ENCODE measurements at regions not wholly inside any gene's neighbourhood (a gene's known extent, or its start where the extent isn't known, plus 50 kb on each side); places are given as distances from the start of the nearest gene placed in this dataset.

GRCh38 chr5:91941588-91941987 lies 558.5 kb upstream of the ARRDC3 start:
- Histone ChIP-seq H3F3A (ENCODE audit: insufficient read depth, low read length, poor library complexity, severe bottlenecking) (no peaks in the 10 kb centered on the region), H3K79me2 (replicated peaks; ENCODE audit: insufficient read depth, low read length) (no peaks in the 10 kb centered on the region), H2AFZ (ENCODE audit: low read depth, low read length) (no peak overlapping the region)

DNA sequence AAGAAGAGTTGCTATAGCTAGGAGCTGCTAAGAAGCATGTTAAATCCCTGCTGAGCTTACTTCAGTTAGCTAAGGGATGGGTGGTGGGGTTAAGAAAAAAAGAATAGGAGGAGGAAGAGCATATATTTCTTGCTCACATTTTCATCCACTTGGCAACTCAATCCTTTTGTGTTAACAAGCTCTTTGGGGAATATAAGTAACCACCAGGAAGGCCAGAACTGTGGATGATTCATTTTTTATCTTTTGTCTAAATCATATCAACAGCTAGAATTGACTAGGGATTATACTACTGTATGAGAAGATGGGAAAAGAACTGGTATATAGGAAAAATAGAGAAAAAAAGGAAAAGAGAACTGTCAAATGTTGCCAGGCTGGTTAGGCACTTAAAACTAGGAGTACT lies 555.3 kb upstream of the ARRDC3 start:
- no peaks in the 10 kb centered on the region for H3K27me3 ChIP-seq (ENCODE audit: insufficient read depth, low read depth, low read length)
- H3K9ac ChIP-seq (ENCODE audit: low read length): no peak overlapping the region
- no peaks in the 10 kb centered on the region for H3K9me3 ChIP-seq (ENCODE audit: low read length)
- no peak overlapping the region for H2AFZ ChIP-seq (ENCODE audit: low read depth, low read length)
- H3K36me3 ChIP-seq (ENCODE audit: insufficient read depth, low read length): no peaks in the 10 kb centered on the region
- TF ChIP-seq POLR2AphosphoS5 (IDR thresholded peaks at IDR 0.05) (no peak), SMC3 (conservative IDR thresholded peaks at IDR 0.05; ENCODE audit: poor library complexity) (no peak), TAF1 (IDR thresholded peaks at IDR 0.05; ENCODE audit: low read depth) (no peak), EZH2 (IDR thresholded peaks at IDR 0.05; ENCODE audit: borderline replicate concordance, insufficient read depth, low read length, poor library complexity, severe bottlenecking) (no peak), EP300 (conservative IDR thresholded peaks at IDR 0.05; ENCODE audit: poor library complexity, severe bottlenecking) (no peak), RAD21 (conservative IDR thresholded peaks at IDR 0.05) (no peak), MXI1 (conservative IDR thresholded peaks at IDR 0.05; ENCODE audit: poor library complexity, severe bottlenecking) (no peak)
- TF ChIP-seq, protein P1, sequence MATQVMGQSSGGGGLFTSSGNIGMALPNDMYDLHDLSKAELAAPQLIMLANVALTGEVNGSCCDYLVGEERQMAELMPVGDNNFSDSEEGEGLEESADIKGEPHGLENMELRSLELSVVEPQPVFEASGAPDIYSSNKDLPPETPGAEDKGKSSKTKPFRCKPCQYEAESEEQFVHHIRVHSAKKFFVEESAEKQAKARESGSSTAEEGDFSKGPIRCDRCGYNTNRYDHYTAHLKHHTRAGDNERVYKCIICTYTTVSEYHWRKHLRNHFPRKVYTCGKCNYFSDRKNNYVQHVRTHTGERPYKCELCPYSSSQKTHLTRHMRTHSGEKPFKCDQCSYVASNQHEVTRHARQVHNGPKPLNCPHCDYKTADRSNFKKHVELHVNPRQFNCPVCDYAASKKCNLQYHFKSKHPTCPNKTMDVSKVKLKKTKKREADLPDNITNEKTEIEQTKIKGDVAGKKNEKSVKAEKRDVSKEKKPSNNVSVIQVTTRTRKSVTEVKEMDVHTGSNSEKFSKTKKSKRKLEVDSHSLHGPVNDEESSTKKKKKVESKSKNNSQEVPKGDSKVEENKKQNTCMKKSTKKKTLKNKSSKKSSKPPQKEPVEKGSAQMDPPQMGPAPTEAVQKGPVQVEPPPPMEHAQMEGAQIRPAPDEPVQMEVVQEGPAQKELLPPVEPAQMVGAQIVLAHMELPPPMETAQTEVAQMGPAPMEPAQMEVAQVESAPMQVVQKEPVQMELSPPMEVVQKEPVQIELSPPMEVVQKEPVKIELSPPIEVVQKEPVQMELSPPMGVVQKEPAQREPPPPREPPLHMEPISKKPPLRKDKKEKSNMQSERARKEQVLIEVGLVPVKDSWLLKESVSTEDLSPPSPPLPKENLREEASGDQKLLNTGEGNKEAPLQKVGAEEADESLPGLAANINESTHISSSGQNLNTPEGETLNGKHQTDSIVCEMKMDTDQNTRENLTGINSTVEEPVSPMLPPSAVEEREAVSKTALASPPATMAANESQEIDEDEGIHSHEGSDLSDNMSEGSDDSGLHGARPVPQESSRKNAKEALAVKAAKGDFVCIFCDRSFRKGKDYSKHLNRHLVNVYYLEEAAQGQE (IDR thresholded peaks at IDR 0.05; ENCODE audit: borderline replicate concordance): no peak
- TF ChIP-seq, protein P2, sequence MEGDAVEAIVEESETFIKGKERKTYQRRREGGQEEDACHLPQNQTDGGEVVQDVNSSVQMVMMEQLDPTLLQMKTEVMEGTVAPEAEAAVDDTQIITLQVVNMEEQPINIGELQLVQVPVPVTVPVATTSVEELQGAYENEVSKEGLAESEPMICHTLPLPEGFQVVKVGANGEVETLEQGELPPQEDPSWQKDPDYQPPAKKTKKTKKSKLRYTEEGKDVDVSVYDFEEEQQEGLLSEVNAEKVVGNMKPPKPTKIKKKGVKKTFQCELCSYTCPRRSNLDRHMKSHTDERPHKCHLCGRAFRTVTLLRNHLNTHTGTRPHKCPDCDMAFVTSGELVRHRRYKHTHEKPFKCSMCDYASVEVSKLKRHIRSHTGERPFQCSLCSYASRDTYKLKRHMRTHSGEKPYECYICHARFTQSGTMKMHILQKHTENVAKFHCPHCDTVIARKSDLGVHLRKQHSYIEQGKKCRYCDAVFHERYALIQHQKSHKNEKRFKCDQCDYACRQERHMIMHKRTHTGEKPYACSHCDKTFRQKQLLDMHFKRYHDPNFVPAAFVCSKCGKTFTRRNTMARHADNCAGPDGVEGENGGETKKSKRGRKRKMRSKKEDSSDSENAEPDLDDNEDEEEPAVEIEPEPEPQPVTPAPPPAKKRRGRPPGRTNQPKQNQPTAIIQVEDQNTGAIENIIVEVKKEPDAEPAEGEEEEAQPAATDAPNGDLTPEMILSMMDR (IDR thresholded peaks at IDR 0.05; ENCODE audit: poor library complexity, severe bottlenecking): no peak
- no peaks in the 10 kb centered on the region for H4K20me1 ChIP-seq (ENCODE audit: insufficient read depth)
- H3K4me2 ChIP-seq (ENCODE audit: low read length): no peak overlapping the region
- H3K4me3 ChIP-seq (ENCODE audit: low read length): no peak overlapping the region
- H3F3A ChIP-seq (ENCODE audit: insufficient read depth, low read length, poor library complexity, severe bottlenecking): no peaks in the 10 kb centered on the region
- no peaks in the 10 kb centered on the region for H3K79me2 ChIP-seq (replicated peaks; ENCODE audit: insufficient read depth, low read length)
- no peak overlapping the region for H3K27ac ChIP-seq (ENCODE audit: low read length)
- no peaks in the 10 kb centered on the region for H3K9me2 ChIP-seq (ENCODE audit: insufficient read depth, low read length)

More at GRCh38 chr5:91941588-91941987, 558.5 kb upstream of the ARRDC3 start:
- H4K20me1 ChIP-seq (ENCODE audit: insufficient read depth): no peaks in the 10 kb centered on the region
- H3K27ac ChIP-seq (ENCODE audit: low read length): no peak overlapping the region
- no peak overlapping the region for H3K9ac ChIP-seq (ENCODE audit: low read length)
- no peaks in the 10 kb centered on the region for H3K9me3 ChIP-seq (ENCODE audit: low read length)
- H3K4me3 ChIP-seq (ENCODE audit: low read length): no peak overlapping the region
- no peak overlapping the region for H3K4me2 ChIP-seq (ENCODE audit: low read length)
- no peaks in the 10 kb centered on the region for H3K9me2 ChIP-seq (ENCODE audit: insufficient read depth, low read length)
- TF ChIP-seq MXI1 (conservative IDR thresholded peaks at IDR 0.05; ENCODE audit: poor library complexity, severe bottlenecking) (no peak), EP300 (conservative IDR thresholded peaks at IDR 0.05; ENCODE audit: poor library complexity, severe bottlenecking) (no peak), SMC3 (conservative IDR thresholded peaks at IDR 0.05; ENCODE audit: poor library complexity) (no peak), TAF1 (IDR thresholded peaks at IDR 0.05; ENCODE audit: low read depth) (no peak), POLR2AphosphoS5 (IDR thresholded peaks at IDR 0.05) (no peak), RAD21 (conservative IDR thresholded peaks at IDR 0.05) (no peak), EZH2 (IDR thresholded peaks at IDR 0.05; ENCODE audit: borderline replicate concordance, insufficient read depth, low read length, poor library complexity, severe bottlenecking) (no peak)
- TF ChIP-seq, protein P2 (IDR thresholded peaks at IDR 0.05; ENCODE audit: poor library complexity, severe bottlenecking): no peak
- TF ChIP-seq, protein P1 (IDR thresholded peaks at IDR 0.05; ENCODE audit: borderline replicate concordance): no peak
- H3K36me3 ChIP-seq (ENCODE audit: insufficient read depth, low read length): no peaks in the 10 kb centered on the region
- H3K27me3 ChIP-seq (ENCODE audit: insufficient read depth, low read depth, low read length): no peaks in the 10 kb centered on the region
